GM13976 (cell line): ENCODE measurements at regions not wholly inside any gene's neighbourhood (a gene's known extent, or its start where the extent isn't known, plus 50 kb on each side); places are given as distances from the start of the nearest gene placed in this dataset.

Source experiments
- DNase-seq: peaks from one replicate; pipeline ENCODE4 v3.0.0; 2012; ENCODE audit warnings: low spot score
- in situ Hi-C: fragments of 300-500 bp; cut with MboI; formaldehyde crosslinking; loops from one replicate; pipeline ENCODE4 v1.12.0; 2022; ENCODE audit warnings: low sequenced_read_pairs, mixed read lengths, inconsistent platforms; ENCODE audit not compliant: unreplicated experiment
- TF ChIP-seq, protein P1 (sequence below): IDR thresholded peaks from 2 replicates; pipeline ENCODE4 v1.5.1; 2012; ENCODE audit warnings: borderline replicate concordance, mild to moderate bottlenecking; ENCODE audit not compliant: insufficient read depth; ENCODE audit errors: extremely low read depth, missing control alignments, control extremely low read depth

DNA sequence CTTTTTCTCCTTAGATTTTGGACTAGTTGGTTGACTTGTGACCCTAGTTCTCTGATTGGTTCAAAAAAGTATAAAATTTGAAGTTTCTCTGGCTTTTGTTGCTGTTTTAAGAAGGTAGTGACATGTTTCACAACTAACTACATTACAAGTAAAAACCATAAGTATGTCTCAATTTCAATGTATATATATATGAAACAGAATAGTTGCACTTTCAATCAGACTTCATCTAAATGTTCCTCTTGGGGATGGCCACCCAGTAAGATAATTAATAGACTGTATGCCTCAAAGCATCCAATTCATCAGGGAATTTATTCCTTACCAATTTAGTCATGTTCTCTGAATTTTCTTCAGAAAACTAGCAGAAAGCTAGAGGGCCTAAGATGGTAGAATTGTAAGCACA is 259.7 kb downstream of the RPRM start:
- in situ Hi-C loops, result no loop called here
- DNase-seq, result no peak
- TF ChIP-seq, protein P1, sequence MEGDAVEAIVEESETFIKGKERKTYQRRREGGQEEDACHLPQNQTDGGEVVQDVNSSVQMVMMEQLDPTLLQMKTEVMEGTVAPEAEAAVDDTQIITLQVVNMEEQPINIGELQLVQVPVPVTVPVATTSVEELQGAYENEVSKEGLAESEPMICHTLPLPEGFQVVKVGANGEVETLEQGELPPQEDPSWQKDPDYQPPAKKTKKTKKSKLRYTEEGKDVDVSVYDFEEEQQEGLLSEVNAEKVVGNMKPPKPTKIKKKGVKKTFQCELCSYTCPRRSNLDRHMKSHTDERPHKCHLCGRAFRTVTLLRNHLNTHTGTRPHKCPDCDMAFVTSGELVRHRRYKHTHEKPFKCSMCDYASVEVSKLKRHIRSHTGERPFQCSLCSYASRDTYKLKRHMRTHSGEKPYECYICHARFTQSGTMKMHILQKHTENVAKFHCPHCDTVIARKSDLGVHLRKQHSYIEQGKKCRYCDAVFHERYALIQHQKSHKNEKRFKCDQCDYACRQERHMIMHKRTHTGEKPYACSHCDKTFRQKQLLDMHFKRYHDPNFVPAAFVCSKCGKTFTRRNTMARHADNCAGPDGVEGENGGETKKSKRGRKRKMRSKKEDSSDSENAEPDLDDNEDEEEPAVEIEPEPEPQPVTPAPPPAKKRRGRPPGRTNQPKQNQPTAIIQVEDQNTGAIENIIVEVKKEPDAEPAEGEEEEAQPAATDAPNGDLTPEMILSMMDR, result no peak

DNA sequence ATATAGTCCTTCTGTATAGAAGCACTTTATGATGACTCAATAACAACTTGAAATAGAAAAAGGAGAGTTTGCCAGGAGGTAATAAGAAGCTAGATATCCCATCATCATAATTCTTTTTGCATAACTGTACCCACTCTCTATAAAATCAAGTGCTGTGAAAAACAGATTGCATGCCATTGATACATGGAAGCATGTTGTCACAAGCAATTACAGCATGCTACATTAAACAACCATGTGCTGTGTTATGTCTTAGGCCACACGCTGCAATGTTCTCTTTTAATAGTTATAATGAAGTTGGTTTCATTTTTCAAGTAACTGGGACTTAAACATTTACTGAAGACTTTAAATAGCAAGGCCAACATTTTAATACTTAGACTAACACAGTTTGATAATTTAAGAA is 264.2 kb downstream of the RPRM start:
- TF ChIP-seq, protein P1, result no peak
- in situ Hi-C loops, result no loop called here
- no peak for DNase-seq

DNA sequence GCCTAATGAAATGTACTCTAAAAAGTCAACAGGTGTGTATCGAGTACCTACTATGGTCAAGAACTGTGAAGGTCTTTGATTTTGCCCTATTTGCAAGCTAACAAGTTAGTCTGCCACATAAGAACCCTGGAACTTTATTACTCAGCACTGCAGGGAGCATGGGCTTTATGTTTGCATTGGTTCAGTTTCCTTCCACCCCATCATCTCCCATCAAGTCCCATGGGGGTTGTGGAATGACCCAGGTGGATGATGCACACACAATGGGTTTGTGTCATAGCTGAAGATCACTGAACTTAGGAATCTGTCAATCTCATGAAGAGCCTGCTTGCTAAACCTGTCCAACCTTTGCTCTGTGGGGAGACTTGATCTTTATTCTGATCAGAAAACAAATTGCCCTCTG is 265.5 kb downstream of the RPRM start:
- in situ Hi-C loops, result no loop called here
- TF ChIP-seq, protein P1, result no peak
- DNase-seq, result no peak

DNA sequence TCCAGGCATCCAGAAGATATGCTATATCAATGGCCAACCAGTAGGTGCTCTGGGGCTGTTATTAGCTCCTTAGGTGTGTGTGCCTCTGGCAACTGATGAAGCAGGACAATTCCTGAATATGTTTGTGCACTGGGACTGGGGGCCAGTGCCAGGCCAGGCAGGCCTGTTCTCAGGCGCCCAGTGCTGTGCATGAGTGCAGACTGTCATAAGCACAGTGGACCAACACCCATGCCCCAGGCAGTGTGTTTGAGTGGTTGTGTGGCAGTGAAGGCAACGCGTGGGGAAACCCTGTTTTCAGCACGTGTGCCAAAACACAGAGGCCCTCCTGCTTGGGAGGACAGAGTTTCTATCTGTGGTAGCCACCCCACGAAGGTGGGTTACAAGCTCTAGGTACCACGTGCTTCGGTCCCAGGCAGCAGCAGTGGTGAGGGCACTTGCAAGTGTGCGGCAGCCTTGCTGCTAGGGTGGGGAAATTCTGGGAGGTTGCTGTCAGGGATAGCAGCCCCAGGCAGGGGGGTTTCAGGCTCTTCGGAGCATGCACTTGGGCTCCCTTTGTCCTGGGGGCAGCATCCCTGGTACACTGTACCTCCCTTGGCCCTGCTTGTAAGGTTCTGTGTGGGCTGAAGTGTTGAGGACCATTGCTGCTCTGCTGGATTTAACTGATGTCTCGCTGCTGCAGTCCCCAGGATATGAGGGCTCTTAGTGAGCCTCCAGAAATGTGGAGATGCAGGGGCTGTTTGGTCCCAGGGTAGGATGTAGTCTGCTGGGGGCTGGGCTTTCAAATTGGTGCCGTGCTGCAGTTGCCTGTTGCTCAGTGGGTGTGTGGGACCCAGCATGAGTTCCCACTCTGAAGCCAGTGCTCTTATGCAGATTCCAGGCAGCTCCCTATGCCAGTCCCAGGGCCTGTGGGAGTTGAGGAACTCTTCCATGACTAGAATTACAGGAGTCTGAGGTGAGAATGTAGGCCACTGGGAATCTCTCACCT is 280.9 kb downstream of the RPRM start:
- TF ChIP-seq, protein P1, result no peak
- in situ Hi-C loops, result no loop called here
- DNase-seq, result no peak

DNA sequence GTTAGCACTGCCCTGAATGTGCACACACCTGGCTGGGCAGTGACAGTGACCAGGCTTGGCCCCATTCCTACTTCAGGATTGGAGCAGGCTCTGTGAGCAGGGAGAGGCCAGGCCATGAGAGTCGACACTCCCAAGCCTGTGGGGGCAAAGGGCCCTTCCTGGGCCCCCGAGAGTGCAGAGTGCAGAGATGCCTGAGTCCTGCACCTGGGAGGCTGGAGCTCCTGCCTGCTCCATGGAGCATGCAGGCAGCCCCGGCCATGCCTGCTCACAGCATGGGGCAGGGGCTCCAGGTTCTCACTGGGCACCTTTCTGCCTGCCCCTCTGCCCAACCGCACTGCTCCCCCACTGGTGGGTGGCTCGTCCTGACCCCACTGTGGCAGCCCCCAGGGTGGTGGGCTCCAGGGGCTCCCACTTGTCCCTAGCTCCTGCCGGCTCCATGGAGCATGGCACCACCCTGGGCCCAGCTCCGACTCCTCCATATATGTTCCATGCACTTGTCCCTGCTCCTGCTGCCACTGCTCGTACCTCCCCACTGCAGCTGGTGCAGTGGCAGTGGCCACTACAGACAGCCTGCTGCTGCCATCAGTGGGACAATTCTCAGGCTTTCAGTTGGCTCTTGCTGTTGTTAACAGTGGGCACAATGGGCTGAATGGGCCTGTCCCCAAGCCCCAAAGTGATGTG is 282.0 kb downstream of the RPRM start:
- TF ChIP-seq, protein P1, result no peak
- in situ Hi-C loops, result no loop called here
- no peak for DNase-seq

DNA sequence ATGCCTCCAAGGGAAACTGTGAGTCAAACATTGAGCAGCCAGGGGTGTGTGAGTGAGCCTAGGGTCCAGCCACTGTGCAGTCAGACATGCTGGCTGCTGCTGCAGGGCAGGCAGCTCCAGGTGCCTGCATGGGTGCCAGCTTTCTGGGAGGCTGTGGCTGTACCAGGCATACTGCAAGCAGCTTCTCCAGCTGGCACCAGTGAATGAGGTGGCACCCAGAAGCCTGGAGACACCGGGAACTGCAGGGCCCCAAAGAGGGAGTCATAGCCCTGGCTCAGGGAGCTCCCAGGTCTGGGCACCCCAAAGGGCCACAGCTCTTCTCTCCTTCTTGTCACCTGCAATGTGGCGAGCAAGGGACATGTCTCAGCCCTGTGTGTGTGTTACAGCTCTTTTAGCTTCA is 283.2 kb downstream of the RPRM start:
- in situ Hi-C loops, result no loop called here
- DNase-seq, result no peak
- TF ChIP-seq, protein P1, result no peak
